Breast epithelium (tissue), 3 donors: ENCODE measurements at regions not wholly inside any gene's neighbourhood (a gene's known extent, or its start where the extent isn't known, plus 50 kb on each side); places are given as distances from the start of the nearest gene placed in this dataset.

Experiments used
- CTCF ChIP-seq, 3 donors: fragments of 450-650 bp; IDR thresholded peaks; one replicate each; pipeline ENCODE4 v1.5.1; 2016 to 2017; ENCODE audit warnings: antibody characterized with exemption in 3 of 3, mild to moderate bottlenecking in 3 of 3, moderate library complexity in 3 of 3
- POLR2A ChIP-seq: fragments of 450-650 bp; IDR thresholded peaks from one replicate; pipeline ENCODE4 v1.6.1; 2016; ENCODE audit warnings: antibody characterized with exemption, mild to moderate bottlenecking, moderate library complexity
- POLR2AphosphoS5 ChIP-seq, 3 donors: sonication (generic); formaldehyde crosslinking; IDR thresholded peaks; one replicate each; pipeline ENCODE4 v1.6.1; 2017; ENCODE audit warnings: antibody characterized with exemption in 3 of 3

DNA sequence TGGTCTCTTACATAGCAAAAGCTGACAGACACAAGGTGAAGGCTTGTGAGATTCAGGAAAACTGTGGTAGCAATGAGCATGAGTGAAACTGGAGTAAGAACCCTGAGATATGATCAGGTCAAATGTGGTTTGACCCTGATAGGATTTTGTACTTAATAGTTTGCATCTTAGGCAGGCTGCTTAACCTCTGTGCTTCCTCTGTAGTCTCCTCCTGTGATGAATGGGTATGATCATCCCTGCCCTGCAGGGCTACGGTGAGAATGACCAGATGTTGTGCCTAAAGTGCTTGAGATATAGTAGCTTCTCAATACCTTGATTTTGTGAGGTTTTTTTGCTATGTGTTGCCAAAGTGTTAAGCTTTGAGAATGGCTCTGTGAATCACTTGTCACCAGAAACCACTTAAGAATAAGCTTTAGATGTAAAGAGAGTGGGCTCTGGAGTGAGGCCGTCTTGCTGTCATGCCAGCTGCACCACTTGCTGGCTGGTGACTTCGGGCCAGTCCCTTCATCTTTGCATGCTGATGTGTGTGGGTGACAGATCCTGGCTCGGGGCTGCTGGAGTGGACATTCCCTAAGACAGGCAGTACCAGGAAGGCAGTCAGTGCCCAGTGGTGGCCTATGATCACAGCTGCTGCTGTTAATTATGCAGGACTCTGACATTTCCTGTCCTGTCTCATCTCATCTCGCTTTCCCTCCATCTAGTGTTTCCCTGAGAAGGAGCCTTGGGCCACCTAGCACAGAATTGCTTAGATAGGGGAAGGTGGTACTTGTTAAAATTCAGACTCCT is 254.7 kb downstream of the NFATC2 start:
- TF ChIP-seq POLR2AphosphoS5 (IDR thresholded peaks at IDR 0.05) (no peak), CTCF (IDR thresholded peaks at IDR 0.05) (no peak), POLR2A (no peak)
